Vagina (tissue), 2 donors: ENCODE measurements at regions not wholly inside any gene's neighbourhood (a gene's known extent, or its start where the extent isn't known, plus 50 kb on each side); places are given as distances from the start of the nearest gene placed in this dataset.

Experiments used
- DNase-seq, 2 donors: peaks; one replicate each; pipeline ENCODE4 v3.0.0-alpha.2; 2017; ENCODE audit errors: extremely low spot score in 2 of 2
- H3K27ac ChIP-seq: fragments of 200-600 bp; sonication (generic); one replicate; pipeline ENCODE4 v1.5.1; 2019
- H3K27me3 ChIP-seq: fragments of 200-600 bp; sonication (generic); one replicate; pipeline ENCODE4 v1.5.1; 2019
- H3K36me3 ChIP-seq, 2 donors: fragments of 200-600 bp; sonication (generic); one replicate each; pipeline ENCODE4 v1.5.1; 2017 to 2019
- H3K4me1 ChIP-seq: fragments of 200-600 bp; sonication (generic); one replicate; pipeline ENCODE4 v1.5.1; 2019
- H3K4me3 ChIP-seq, 2 donors: fragments of 200-600 bp; sonication (generic); 1 replicate in 1 of 2; 2 replicates in 1 of 2; pipeline ENCODE4 v1.5.1; 2016 to 2019
- H3K9me3 ChIP-seq: fragments of 200-600 bp; sonication (generic); one replicate; pipeline ENCODE4 v1.5.1; 2019
- POLR2A ChIP-seq, 2 donors: fragments of 450-650 bp; IDR thresholded peaks; one replicate each; pipeline ENCODE4 v1.6.1; 2017; ENCODE audit warnings: antibody characterized with exemption in 2 of 2, mild to moderate bottlenecking in 2 of 2, moderate library complexity in 2 of 2
- POLR2AphosphoS5 ChIP-seq, 2 donors: sonication (generic); formaldehyde crosslinking; IDR thresholded peaks; one replicate each; pipeline ENCODE4 v1.9.0; 2017; ENCODE audit warnings: antibody characterized with exemption in 2 of 2, mild to moderate bottlenecking in 2 of 2, low read depth in 1 of 2; ENCODE audit not compliant: insufficient read depth in 1 of 2
- intact Hi-C: fragments of 100-400 bp; cut with DNase I; formaldehyde crosslinking; loops from one replicate; pipeline ENCODE4 v1.15.1; 2023
- TF ChIP-seq, protein P1 (sequence below), 3 experiments: fragments of 450-650 bp in 2 of 3; fragments of 200-600 bp in 1 of 3; sonication (generic) in 1 of 3; IDR thresholded peaks; one replicate each; pipeline ENCODE4 v1.5.1; 2017 to 2019; ENCODE audit warnings: antibody characterized with exemption in 3 of 3, mild to moderate bottlenecking in 2 of 3, moderate library complexity in 2 of 3

GRCh38 chr5:12902611-12903010 lies 998.4 kb upstream of the CTNND2 start:
- intact Hi-C loops = no loop called here
- H3K4me1 ChIP-seq = no peaks in the 10 kb centered on the region
- H3K36me3 ChIP-seq = no peaks in the 10 kb centered on the region
- TF ChIP-seq, protein P1, sequence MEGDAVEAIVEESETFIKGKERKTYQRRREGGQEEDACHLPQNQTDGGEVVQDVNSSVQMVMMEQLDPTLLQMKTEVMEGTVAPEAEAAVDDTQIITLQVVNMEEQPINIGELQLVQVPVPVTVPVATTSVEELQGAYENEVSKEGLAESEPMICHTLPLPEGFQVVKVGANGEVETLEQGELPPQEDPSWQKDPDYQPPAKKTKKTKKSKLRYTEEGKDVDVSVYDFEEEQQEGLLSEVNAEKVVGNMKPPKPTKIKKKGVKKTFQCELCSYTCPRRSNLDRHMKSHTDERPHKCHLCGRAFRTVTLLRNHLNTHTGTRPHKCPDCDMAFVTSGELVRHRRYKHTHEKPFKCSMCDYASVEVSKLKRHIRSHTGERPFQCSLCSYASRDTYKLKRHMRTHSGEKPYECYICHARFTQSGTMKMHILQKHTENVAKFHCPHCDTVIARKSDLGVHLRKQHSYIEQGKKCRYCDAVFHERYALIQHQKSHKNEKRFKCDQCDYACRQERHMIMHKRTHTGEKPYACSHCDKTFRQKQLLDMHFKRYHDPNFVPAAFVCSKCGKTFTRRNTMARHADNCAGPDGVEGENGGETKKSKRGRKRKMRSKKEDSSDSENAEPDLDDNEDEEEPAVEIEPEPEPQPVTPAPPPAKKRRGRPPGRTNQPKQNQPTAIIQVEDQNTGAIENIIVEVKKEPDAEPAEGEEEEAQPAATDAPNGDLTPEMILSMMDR (IDR thresholded peaks at IDR 0.05) = no peak
- TF ChIP-seq POLR2A (IDR thresholded peaks at IDR 0.05) (no peak), POLR2AphosphoS5 (IDR thresholded peaks at IDR 0.05; ENCODE audit: insufficient read depth in 1 of 2, low read depth in 1 of 2) (no peak)
- DNase-seq = no peak
- H3K4me3 ChIP-seq = no peak overlapping the region
- no peaks in the 10 kb centered on the region for H3K27me3 ChIP-seq
- H3K27ac ChIP-seq = no peak overlapping the region
- no peaks in the 10 kb centered on the region for H3K9me3 ChIP-seq

DNA sequence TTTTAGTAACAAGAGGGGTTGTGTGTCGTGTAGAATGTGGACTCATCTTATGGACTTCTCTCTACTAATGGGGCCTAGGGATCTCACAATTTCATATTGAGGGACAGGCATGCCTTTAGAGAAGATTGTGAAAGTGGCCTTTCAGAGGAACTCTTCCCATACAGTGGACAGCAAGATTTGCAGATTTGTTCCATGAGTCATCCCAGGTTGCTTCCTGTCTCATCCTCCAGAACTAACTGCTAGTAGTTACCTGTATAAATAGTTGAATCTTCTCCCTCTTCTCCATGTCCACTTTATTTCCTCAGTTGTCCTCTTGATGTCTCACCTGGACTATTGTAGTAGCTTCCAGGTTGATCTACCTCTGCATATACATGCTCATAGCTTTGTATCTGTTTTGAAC lies 997.5 kb upstream of the CTNND2 start:
- intact Hi-C loops = no loop called here

DNA sequence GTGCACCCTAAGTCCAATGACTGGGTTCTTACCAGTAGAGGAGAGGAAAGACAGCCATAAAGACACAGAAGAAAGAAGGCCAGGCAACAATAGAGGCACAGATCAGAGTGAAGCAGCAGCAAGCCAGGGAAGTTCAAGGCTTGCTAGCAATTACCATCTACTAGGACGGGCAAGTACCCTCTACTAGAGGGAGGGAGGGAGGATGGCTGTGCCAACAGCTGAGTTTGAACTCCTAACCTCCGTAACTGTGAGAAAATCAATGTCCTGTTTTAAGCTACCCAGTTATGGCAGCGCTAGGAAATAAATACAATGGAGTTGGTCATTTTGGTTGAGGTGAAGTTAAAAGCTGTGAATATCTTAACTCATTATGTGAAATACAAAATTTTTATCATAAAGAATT lies 991.8 kb upstream of the CTNND2 start:
- H3K36me3 ChIP-seq = no peaks in the 10 kb centered on the region
- intact Hi-C loops = no loop called here
- no peak overlapping the region for H3K27ac ChIP-seq
- no peak for DNase-seq
- TF ChIP-seq POLR2A (IDR thresholded peaks at IDR 0.05) (no peak), POLR2AphosphoS5 (IDR thresholded peaks at IDR 0.05; ENCODE audit: insufficient read depth in 1 of 2, low read depth in 1 of 2) (no peak)
- TF ChIP-seq, protein P1 (IDR thresholded peaks at IDR 0.05) = no peak
- no peaks in the 10 kb centered on the region for H3K9me3 ChIP-seq
- no peaks in the 10 kb centered on the region for H3K27me3 ChIP-seq
- no peaks in the 10 kb centered on the region for H3K4me1 ChIP-seq
- no peak overlapping the region for H3K4me3 ChIP-seq

More for the DNA sequence above, 997.5 kb upstream of the CTNND2 start:
- Histone ChIP-seq H3K27me3 (no peaks in the 10 kb centered on the region), H3K9me3 (no peaks in the 10 kb centered on the region), H3K4me1 (no peaks in the 10 kb centered on the region), H3K36me3 (no peaks in the 10 kb centered on the region), H3K4me3 (no peak overlapping the region), H3K27ac (no peak overlapping the region)
- no peak for DNase-seq
- TF ChIP-seq, protein P1 (IDR thresholded peaks at IDR 0.05) = no peak
- TF ChIP-seq POLR2AphosphoS5 (IDR thresholded peaks at IDR 0.05; ENCODE audit: insufficient read depth in 1 of 2, low read depth in 1 of 2) = no peak
- TF ChIP-seq POLR2A (IDR thresholded peaks at IDR 0.05) = no peak

DNA sequence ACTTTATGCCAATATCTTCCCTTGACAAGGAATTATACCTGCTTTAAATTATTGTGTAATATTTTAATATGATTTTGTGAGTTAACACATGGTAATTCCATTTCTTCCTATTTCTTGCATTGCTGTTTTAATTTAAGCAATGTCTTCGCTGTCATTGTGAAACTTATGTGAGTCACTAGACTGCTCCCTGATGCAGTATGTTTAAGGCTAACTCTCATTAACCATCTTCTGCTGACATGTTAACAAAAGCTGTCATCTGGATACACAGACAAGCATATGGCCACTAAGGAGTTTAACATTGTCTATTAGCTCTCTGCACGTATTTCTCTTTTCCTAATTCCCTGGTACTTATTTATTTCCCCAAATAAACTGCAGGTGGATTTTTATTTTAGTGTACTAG lies 980.8 kb upstream of the CTNND2 start:
- H3K27ac ChIP-seq = no peak overlapping the region
- intact Hi-C loops = no loop called here
- DNase-seq = no peak

DNA sequence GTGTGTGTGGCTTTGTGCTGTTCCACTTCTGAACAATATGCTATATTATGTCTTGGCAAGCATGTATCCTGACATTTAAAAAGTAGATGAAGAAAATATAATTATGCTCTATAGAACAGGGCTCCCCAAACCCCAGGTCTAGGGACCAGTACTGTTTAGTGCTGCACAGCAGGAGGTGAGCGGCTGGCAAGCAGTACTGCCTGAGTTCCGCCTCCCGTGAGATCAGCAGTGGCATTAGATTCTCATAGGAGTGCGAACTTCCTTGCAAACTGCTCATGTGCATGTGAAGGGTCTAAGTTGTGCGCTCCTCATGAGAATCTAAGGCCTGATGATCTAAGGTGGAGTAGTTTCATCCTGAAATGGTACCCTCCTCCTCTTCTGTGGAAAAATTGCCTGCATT lies 979.1 kb upstream of the CTNND2 start:
- Histone ChIP-seq H3K27ac (no peak overlapping the region), H3K4me1 (no peaks in the 10 kb centered on the region), H3K9me3 (no peaks in the 10 kb centered on the region), H3K27me3 (no peaks in the 10 kb centered on the region), H3K4me3 (no peak overlapping the region), H3K36me3 (no peaks in the 10 kb centered on the region)
- TF ChIP-seq POLR2A (IDR thresholded peaks at IDR 0.05) (no peak), POLR2AphosphoS5 (IDR thresholded peaks at IDR 0.05; ENCODE audit: insufficient read depth in 1 of 2, low read depth in 1 of 2) (no peak)
- TF ChIP-seq, protein P1 (IDR thresholded peaks at IDR 0.05) = no peak
- no peak for DNase-seq
- intact Hi-C loops = no loop called here

More for the DNA sequence above, 980.8 kb upstream of the CTNND2 start:
- TF ChIP-seq POLR2AphosphoS5 (IDR thresholded peaks at IDR 0.05; ENCODE audit: insufficient read depth in 1 of 2, low read depth in 1 of 2) (no peak), POLR2A (IDR thresholded peaks at IDR 0.05) (no peak)
- TF ChIP-seq, protein P1 (IDR thresholded peaks at IDR 0.05) = no peak
- Histone ChIP-seq H3K27me3 (no peaks in the 10 kb centered on the region), H3K4me1 (no peaks in the 10 kb centered on the region), H3K9me3 (no peaks in the 10 kb centered on the region), H3K4me3 (no peak overlapping the region), H3K36me3 (no peaks in the 10 kb centered on the region)
